SU-DHL-6 (cell line): ENCODE measurements at regions not wholly inside any gene's neighbourhood (a gene's known extent, or its start where the extent isn't known, plus 50 kb on each side); places are given as distances from the start of the nearest gene placed in this dataset.

Experiments
- CTCF ChIP-seq: fragments of 200-600 bp; sonication (generic); IDR thresholded peaks from one replicate; pipeline ENCODE4 v1.5.1; 2017; ENCODE audit warnings: antibody characterized with exemption, mild to moderate bottlenecking, low read length, moderate library complexity; ENCODE audit not compliant: insufficient read depth, poor library complexity, severe bottlenecking
- EZH2phosphoT487 ChIP-seq: fragments of 200-600 bp; sonication (generic), shearing (Covaris generic); conservative IDR thresholded peaks from 2 replicates; pipeline ENCODE4 v1.6.1; 2018; ENCODE audit warnings: mild to moderate bottlenecking, antibody characterized with exemption, low read length, moderate library complexity, mixed read lengths

GRCh38 chr12:13444076-13444475, 247.6 kb downstream of the EMP1 start:
- no peak for TF ChIP-seq CTCF
- TF ChIP-seq EZH2phosphoT487: no peak
